ENCODE measurements at regions not wholly inside any gene's neighbourhood (a gene's known extent, or its start where the extent isn't known, plus 50 kb on each side); places are given as distances from the start of the nearest gene placed in this dataset.

DNA sequence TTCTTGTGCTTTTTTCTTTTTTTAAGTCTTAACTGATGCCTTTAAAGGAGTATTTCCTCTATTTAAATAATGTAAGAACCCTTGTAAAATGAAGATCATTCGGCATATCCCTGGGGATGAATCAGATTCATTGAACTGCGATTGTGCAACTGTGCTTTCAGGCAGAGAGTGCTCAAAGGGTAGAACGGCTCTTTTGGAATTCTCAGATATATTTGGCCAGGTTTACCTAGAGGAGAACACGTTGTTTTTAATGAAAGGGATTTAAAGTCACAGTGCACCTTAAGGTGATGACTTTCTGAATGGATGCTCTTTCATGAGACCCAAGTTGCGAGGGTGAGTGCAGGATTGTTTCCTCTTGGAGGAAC lies 51.6 kb upstream of the ELOVL6 start:
- Histone ChIP-seq H3K79me2 (ENCODE audit: insufficient read depth, low read length) (no peaks in the 10 kb centered on the region), H3K9ac (ENCODE audit: low read length) (no peak overlapping the region), H3K9me3 (ENCODE audit: insufficient read depth, low read depth, low read length) (no peaks in the 10 kb centered on the region), H3K4me3 (ENCODE audit: insufficient read depth, low read depth, low read length) (no peak overlapping the region), H2AFZ (ENCODE audit: low read depth, low read length) (no peak overlapping the region), H3K36me3 (ENCODE audit: insufficient read depth, low read length) (no peaks in the 10 kb centered on the region), H3K27me3 (ENCODE audit: insufficient read depth, low read length) (no peaks in the 10 kb centered on the region), H3K27ac (ENCODE audit: low read depth, low read length) (no peak overlapping the region), H3K4me1 (ENCODE audit: insufficient read depth, low read length) (peaks cover 6% of the 10 kb centered on the region), H3K4me2 (ENCODE audit: low read length) (no peak overlapping the region), H4K20me1 (ENCODE audit: insufficient read depth, low read length) (no peaks in the 10 kb centered on the region)
- Mint-ChIP-seq H3K36me3 (ENCODE audit: low read depth, unreplicated experiment) (no peaks in the 10 kb centered on the region), H3K27me3 (ENCODE audit: low read depth, unreplicated experiment) (no peaks in the 10 kb centered on the region), H3K4me3 (ENCODE audit: unreplicated experiment) (no peak overlapping the region), H3K27ac (ENCODE audit: unreplicated experiment) (no peak overlapping the region), H3K4me1 (ENCODE audit: low read depth, unreplicated experiment) (peaks cover 8% of the 10 kb centered on the region), H3K9me3 (ENCODE audit: unreplicated experiment) (no peaks in the 10 kb centered on the region)
- DNase-seq (ENCODE audit: low read depth) = peak; percentile 23
- no peak for FAIRE-seq
- TF ChIP-seq CTCF (IDR thresholded peaks at IDR 0.05; ENCODE audit: insufficient read depth, low read depth, low read length) (no peak), EZH2 (IDR thresholded peaks at IDR 0.05; ENCODE audit: insufficient read depth, low read length) (no peak)

- H3K79me2 ChIP-seq (ENCODE audit: insufficient read depth, low read length) = no peaks in the 10 kb centered on the region
- peaks cover 6% of the 10 kb centered on the region for H3K4me1 ChIP-seq (ENCODE audit: insufficient read depth, low read length)
- H3K4me3 ChIP-seq (ENCODE audit: insufficient read depth, low read depth, low read length) = no peak overlapping the region
- H3K9me3 ChIP-seq (ENCODE audit: insufficient read depth, low read depth, low read length) = no peaks in the 10 kb centered on the region
- no peak overlapping the region for H3K9ac ChIP-seq (ENCODE audit: low read length)
- H3K36me3 ChIP-seq (ENCODE audit: insufficient read depth, low read length) = no peaks in the 10 kb centered on the region
- no peak for DNase-seq (ENCODE audit: low read depth)
- peaks cover 8% of the 10 kb centered on the region for H3K4me1 Mint-ChIP-seq (ENCODE audit: low read depth, unreplicated experiment)
- H2AFZ ChIP-seq (ENCODE audit: low read depth, low read length) = no peak overlapping the region
- H3K27ac Mint-ChIP-seq (ENCODE audit: unreplicated experiment) = no peak overlapping the region
- no peak for TF ChIP-seq EZH2 (IDR thresholded peaks at IDR 0.05; ENCODE audit: insufficient read depth, low read length)
- no peaks in the 10 kb centered on the region for H4K20me1 ChIP-seq (ENCODE audit: insufficient read depth, low read length)
- FAIRE-seq = no peak
- no peak overlapping the region for H3K27ac ChIP-seq (ENCODE audit: low read depth, low read length)
- no peak overlapping the region for H3K4me2 ChIP-seq (ENCODE audit: low read length)
- no peaks in the 10 kb centered on the region for H3K27me3 ChIP-seq (ENCODE audit: insufficient read depth, low read length)
- no peak overlapping the region for H3K4me3 Mint-ChIP-seq (ENCODE audit: unreplicated experiment)
- H3K36me3 Mint-ChIP-seq (ENCODE audit: low read depth, unreplicated experiment) = no peaks in the 10 kb centered on the region
- no peaks in the 10 kb centered on the region for H3K27me3 Mint-ChIP-seq (ENCODE audit: low read depth, unreplicated experiment)
- H3K9me3 Mint-ChIP-seq (ENCODE audit: unreplicated experiment) = no peaks in the 10 kb centered on the region
These were observed 50.4 kb upstream of the ELOVL6 start for GRCh38 chr4:110248831-110249253.

All from astrocyte (in vitro differentiated cells and primary cell).